Hindlimb muscle (tissue), 1 donor: ENCODE measurements at regions not wholly inside any gene's neighbourhood (a gene's known extent, or its start where the extent isn't known, plus 50 kb on each side); places are given as distances from the start of the nearest gene placed in this dataset.
"Not testable (repeated sequence)": the region's sequence is repeated elsewhere in the genome, so short reads cannot be mapped to it uniquely, and the experiment has no call there.

Experiments used
- DNase-seq: peaks from one replicate; pipeline ENCODE4 v3.0.0-alpha.2; 2013

DNA sequence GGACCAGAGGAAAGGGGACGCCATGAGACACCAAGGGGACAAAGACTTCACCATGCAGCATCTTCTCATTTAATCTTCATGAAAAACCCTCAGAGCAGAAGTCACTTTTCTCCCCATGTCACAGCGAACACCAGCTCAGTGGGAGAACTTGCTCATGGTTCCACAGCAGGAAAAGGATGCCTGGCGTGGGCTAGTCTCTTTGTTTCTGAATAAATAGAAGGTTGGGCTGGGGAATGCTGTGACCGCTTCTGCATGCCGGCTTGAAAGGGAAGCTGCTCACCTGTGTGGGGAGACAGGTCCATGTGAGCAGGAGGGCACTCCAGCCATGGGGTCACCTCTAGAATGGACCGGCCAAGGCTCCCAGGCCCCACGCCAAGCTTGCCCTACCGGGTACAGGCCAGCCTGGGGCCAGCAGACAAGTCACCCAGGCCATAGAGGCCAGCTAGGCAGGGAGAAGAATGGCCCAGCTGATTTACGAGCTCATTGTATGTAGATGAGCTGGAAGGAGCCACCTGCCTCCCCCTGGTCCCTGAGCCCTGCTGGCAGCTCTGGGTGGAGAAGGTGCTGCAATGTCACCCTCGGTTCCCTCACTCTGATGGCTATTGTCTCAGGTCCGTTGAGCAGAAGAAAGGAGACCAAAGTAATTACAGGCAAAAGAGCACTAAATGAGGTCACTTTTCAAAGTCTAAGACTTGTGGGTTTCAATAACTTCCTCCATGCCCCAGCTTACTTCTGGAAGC, 82.0 kb upstream of the PDZD8 start:
- no peak for DNase-seq

DNA sequence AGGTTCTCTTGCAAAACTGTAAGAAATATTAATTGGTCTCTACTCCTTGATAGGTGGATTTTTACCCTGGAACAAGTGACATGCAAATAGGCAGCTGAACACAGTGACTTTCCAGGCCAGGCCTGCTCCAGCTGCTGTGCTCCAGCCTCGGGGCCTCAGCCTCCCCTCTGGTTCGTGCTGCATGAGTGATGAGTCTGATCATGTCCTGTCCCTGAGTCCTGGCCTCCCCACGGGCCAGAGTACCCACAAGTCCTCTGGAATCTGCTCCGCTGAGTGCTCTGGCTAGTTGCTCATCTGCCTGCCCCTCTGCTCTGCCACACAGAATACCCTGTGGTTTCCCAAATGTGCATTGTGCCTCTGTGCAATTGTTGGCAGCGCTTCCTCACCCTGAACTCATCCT, 80.1 kb upstream of the PDZD8 start:
- no peak for DNase-seq

GRCh38 chr10:117454502-117454901, 79.3 kb upstream of the PDZD8 start:
- no peak for DNase-seq

- not testable (repeated sequence) for DNase-seq
Measured at GRCh38 chr10:117453484-117453883, 78.2 kb upstream of the PDZD8 start.

DNA sequence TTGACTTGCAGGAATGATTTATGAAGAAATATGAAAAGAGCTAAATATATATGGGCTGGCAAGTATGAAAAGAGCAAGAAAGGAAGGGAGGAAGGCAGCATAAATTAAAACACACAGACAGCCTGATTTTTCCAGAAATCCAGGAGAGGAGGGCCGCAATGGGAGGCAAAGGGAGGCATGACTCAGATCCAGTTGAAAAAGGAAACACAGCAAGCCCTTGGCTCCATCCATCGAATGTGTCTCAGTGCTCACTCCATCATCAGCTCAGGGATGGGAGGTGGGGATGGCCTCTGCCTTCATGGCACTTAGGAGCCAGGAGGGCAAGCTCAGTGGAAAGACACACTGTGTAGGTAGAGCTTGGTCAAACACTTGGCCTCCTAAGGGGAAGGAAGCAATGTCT, 75.7 kb upstream of the PDZD8 start:
- no peak for DNase-seq

DNA sequence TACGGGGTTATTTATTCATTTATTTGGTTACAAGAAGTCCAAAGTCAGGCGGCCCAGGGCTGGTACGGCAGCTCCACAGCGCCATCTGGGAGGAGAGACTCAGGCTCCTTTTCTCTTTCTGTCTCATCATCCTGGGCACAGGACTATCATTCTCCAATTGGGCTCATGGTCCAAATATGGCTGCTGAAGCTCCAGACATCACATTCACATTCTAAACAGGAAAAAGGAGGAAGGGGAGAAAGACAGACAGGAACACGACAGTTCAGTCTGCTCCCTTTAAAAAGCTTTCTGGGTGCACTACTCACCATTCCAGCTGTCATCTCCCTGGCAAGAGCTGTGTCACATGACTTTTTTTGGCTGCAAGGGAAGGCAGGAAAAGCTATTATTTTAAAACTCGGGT, 74.4 kb upstream of the PDZD8 start:
- no peak for DNase-seq

DNA sequence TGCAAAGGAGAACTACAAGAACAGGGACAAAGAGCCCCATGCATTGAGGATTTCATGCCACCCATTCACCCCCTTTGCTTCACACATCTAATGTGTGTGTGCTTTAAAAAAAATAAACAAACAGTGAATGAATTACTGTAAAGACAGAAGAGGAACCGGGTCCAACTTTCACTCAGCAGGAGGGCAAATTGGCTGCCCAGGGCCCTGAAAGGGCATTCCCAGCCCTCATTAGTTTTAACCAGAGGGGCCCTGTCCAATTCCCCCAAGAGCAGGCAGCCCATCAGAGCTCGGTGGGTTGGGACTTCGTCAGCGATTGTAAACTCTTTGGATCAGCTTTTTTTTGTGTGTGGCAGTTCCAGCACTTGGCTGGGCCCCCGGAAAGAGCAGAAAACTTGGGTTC, 73.6 kb upstream of the PDZD8 start:
- no peak for DNase-seq

DNA sequence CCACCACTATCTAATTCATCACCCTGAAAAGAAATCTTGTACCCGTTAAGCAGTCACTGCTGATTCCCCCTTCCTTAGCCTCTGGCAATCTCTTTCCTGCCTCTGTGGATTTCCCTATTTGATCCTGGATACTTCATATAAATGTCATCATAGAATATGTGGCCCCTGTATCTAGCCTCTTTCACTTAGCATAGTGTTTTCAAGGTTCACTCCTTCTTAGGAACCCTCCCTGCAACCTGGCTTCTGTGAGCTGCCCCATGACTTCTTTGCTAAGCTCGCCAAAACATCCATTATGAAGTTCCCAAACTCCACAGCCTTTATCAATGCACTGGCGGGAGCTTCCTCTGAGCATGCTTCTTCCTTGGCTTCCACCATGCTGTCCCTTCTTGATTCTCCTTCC, 70.8 kb upstream of the PDZD8 start:
- no peak for DNase-seq

- DNase-seq: no peak
Measured at GRCh38 chr10:117444497-117445040, 69.3 kb upstream of the PDZD8 start.

- DNase-seq: no peak
Measured at GRCh38 chr10:117443686-117444041, 68.4 kb upstream of the PDZD8 start.

DNA sequence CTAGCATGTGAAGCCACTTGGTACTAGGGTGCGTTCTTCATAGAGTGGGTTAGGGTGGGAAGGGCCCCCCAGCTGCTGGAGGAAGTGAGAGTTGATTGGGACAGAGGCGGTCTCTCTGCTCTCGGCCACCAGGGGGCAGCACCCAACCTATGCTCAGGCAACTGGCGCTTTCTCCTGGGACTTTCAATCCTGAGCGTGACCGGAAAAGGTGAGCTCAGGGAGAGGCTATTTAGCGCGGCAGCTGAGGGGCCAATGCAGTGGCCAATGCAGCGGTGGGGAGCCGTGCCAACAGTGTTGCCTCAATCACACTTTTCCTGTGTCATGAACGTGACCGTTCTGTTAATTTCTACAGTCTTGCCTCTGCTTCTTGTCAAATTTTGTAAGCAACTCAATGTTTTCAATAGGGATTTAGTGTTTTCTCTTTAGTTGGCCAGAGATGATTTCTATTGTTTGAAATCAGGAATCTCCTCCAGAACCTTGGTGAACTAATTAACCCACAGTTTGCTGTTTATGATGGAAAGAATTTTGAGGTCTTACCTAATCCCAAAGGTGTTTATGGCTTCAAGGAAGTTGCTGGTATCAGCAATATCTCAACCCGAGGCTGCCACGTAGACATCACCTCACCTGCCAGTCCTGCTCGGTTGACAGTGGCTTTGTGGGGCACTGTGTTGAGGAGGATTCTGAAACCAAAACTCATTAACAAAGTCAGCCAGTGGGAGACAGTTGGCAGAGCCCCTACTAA, 67.9 kb upstream of the PDZD8 start:
- DNase-seq: peak; percentile 69

DNA sequence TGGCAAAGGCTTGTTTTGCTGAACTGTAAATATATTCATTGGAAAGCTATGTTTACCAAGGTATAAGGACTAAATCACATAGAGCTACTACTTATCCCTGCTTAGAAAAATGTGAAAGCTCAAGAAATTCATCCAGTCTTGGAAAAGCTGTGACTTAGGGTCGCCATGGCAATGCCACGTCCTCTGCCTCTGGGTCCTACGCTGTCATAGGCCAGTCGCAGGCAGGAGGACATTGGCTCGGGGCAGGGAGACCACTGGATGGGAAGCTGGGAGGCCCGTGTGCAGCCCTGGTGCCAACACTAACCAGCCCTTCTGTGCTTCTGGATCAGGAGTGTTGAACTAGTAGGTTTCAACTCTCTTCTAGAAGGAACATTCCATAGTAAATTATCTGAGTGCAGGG, 67.3 kb upstream of the PDZD8 start:
- no peak for DNase-seq

DNA sequence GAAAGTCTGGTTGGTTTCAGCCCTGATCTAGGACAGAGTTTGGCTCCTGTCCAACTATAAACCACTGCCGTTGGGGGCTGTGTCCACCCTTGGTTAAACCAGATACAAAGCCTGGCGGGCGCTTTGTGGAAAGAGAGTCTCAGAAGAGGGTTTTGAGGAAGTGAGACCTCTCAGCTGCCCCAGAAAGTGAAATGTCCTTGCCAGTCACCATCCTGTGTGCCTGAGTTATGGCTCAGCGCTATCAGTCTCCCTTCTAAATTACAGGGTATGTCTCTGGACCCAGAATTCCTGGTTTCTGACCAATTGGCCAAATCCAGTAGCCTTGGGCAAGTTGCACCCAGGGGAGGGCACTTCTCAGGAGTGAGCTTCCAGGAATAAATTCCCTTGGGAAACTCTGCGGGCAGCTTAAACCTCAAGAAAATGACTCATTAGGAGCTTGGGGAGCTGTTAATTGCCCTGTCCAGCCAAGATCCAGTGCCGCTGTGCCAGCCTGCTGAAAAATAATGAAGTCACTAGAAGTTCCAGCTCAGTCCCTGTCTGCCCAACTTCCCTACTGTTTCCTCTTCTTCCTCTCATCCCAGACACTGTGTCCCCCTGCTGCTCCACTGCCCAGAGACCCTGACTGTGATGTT, 66.7 kb upstream of the PDZD8 start:
- no peak for DNase-seq

GRCh38 chr10:117441361-117441760, 66.1 kb upstream of the PDZD8 start:
- DNase-seq: no peak

DNA sequence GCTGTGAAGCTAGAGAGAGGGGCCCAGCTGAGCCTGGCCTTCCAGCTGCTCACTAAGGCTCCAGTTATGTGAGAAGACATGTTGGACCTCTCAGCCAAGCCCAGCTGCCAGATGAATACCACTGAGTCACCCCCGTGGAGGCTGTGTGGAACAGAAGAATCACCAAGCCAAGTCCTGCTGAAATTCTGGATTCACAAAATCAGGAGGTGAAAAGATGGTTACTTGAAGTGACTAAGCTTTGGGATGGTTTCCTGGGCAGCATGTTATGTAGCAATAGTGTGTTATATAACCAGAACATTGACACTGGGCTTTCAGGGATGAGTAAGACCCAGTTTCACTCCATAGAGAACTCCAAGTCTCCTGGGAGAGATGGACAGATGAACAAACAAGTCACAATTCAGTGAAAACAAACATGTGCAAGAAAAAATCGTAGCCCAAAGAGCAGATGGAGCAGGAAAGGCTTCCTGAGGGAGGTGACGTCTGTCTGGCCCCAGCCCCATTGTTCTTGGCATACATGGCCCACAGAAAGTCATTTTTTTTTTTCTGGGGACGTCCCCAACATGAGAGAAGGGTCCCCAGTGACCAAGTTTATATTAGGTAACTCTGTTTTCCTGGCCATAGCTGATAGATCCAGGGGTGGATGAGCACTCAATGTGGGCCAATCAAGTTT, 64.1 kb upstream of the PDZD8 start:
- DNase-seq: no peak

DNA sequence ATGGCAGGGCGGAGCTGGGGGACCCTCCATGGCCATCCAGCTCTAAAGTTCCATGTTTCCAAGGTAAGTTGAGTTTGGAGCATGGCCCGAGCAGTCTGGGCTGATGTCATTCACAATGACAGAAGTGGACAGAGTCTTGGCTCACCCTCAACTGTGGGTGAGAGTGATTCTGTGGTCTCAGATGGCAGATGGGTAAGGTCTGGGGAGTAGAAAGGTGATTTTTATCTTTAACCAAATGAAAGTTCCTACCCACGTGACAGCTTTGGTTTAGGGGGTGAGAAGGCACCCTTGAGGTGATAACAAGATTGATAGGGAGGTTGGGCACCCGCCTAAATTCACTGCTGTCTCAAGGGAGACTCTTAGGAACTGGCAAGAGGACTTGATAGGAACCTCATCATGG, 57.6 kb upstream of the PDZD8 start:
- DNase-seq: no peak

DNA sequence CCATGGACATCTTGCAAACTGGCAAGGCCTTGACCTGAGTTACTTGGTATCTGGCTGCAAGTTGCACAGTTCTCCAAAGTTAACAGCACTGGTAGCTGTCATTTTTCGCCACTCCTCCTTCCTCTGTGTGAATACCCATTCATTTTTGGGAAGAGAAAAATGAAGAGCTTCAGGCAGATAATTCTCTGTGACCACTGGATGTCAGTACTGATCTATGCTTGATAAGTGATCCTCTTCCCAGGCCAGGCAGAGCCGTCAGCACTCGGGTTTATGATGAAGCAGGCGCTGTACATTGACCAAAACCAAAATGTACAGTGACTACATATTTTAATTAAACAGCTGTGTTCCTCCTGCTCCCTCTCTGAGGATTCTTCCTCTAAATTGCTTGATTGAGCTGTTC, 55.9 kb upstream of the PDZD8 start:
- peak; percentile 26 for DNase-seq

DNA sequence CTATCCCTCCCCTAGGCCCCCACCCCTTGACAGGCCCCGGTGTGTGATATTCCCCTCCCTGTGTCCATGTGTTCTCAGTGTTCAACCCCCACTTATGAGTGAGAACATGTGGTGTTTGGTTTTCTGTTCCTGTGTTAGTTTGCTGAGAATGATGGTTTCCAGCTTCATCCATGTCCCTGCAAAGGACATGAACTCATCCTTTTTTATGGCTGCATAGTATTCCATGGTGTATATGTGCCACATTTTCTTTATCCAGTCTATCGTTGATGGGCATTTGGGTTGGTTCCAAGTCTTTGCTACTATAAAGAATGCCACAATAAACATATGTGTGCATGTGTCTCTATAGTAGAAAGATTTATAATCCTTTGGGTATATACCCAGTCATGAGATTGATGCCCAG, 55.3 kb upstream of the PDZD8 start:
- DNase-seq: not testable (repeated sequence)

- no peak for DNase-seq
Measured at GRCh38 chr10:117429643-117430265, 54.5 kb upstream of the PDZD8 start.

DNA sequence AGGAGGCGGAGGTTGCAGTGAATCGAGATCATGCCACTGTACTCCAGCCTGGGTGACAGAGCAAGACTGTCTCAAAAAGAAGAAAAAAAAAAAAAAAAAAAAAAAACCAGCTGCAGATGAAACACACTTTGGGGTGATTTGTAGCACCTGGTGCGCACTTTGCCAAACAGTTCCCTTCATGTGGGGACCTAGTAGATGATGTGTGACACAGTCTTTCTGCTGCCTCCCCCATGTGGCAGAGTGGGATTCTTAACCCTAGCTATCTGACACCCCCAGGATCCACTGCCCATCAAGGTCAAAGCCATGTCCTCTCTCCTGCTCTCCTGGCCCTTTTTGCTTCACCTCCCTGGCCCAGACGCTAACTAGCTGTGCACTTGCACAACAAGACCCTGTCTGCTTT, 52.1 kb upstream of the PDZD8 start:
- DNase-seq: no peak

GRCh38 chr10:117425974-117426566, 50.8 kb upstream of the PDZD8 start:
- DNase-seq: no peak
